ENCODE measurements at regions not wholly inside any gene's neighbourhood (a gene's known extent, or its start where the extent isn't known, plus 50 kb on each side); places are given as distances from the start of the nearest gene placed in this dataset.

GRCh38 chr17:14904386-14904785 is 360.7 kb downstream of the PMP22 start:
- Histone ChIP-seq H4K20me1 (ENCODE audit: insufficient read depth, low read length) (no peaks in the 10 kb centered on the region), H3K9ac (ENCODE audit: low read length) (no peak overlapping the region), H3F3A (ENCODE audit: insufficient read depth, low read length) (no peaks in the 10 kb centered on the region), H2AFZ (ENCODE audit: low read length) (no peak overlapping the region), H3K4me1 (ENCODE audit: insufficient read depth, low read length, severe bottlenecking) (no peaks in the 10 kb centered on the region), H3K79me2 (ENCODE audit: insufficient read depth, low read length) (no peaks in the 10 kb centered on the region), H3K4me3 (ENCODE audit: low read depth, low read length, poor library complexity, severe bottlenecking) (no peak overlapping the region), H3K27me3 (ENCODE audit: insufficient read depth, low read length) (no peaks in the 10 kb centered on the region), H3K36me3 (ENCODE audit: insufficient read depth, low read length) (no peaks in the 10 kb centered on the region), H3K27ac (ENCODE audit: low read depth, low read length, poor library complexity, severe bottlenecking) (no peak overlapping the region), H3K9me2 (ENCODE audit: low read depth, low read length) (no peaks in the 10 kb centered on the region), H3K9me3 (ENCODE audit: low read length) (no peaks in the 10 kb centered on the region), H3K4me2 (ENCODE audit: low read length) (no peak overlapping the region)
- TF ChIP-seq EZH2 (IDR thresholded peaks at IDR 0.05; ENCODE audit: borderline replicate concordance, low read length) = no peak
- TF ChIP-seq CTCF (IDR thresholded peaks at IDR 0.05; ENCODE audit: low read length) = no peak

GRCh38 chr17:14903854-14904253 is 361.3 kb downstream of the PMP22 start:
- H3K27me3 ChIP-seq (ENCODE audit: insufficient read depth, low read length) = no peaks in the 10 kb centered on the region
- no peaks in the 10 kb centered on the region for H3F3A ChIP-seq (ENCODE audit: insufficient read depth, low read length)
- TF ChIP-seq CTCF (IDR thresholded peaks at IDR 0.05; ENCODE audit: low read length) (no peak), EZH2 (IDR thresholded peaks at IDR 0.05; ENCODE audit: borderline replicate concordance, low read length) (no peak)
- no peaks in the 10 kb centered on the region for H3K4me1 ChIP-seq (ENCODE audit: insufficient read depth, low read length, severe bottlenecking)
- no peak overlapping the region for H3K27ac ChIP-seq (ENCODE audit: low read depth, low read length, poor library complexity, severe bottlenecking)
- H3K9me2 ChIP-seq (ENCODE audit: low read depth, low read length) = no peaks in the 10 kb centered on the region
- H3K9me3 ChIP-seq (ENCODE audit: low read length) = no peaks in the 10 kb centered on the region
- no peaks in the 10 kb centered on the region for H3K79me2 ChIP-seq (ENCODE audit: insufficient read depth, low read length)
- H3K4me3 ChIP-seq (ENCODE audit: low read depth, low read length, poor library complexity, severe bottlenecking) = no peak overlapping the region
- H4K20me1 ChIP-seq (ENCODE audit: insufficient read depth, low read length) = no peaks in the 10 kb centered on the region
- no peak overlapping the region for H2AFZ ChIP-seq (ENCODE audit: low read length)
- no peak overlapping the region for H3K4me2 ChIP-seq (ENCODE audit: low read length)
- no peaks in the 10 kb centered on the region for H3K36me3 ChIP-seq (ENCODE audit: insufficient read depth, low read length)
- H3K9ac ChIP-seq (ENCODE audit: low read length) = no peak overlapping the region

DNA sequence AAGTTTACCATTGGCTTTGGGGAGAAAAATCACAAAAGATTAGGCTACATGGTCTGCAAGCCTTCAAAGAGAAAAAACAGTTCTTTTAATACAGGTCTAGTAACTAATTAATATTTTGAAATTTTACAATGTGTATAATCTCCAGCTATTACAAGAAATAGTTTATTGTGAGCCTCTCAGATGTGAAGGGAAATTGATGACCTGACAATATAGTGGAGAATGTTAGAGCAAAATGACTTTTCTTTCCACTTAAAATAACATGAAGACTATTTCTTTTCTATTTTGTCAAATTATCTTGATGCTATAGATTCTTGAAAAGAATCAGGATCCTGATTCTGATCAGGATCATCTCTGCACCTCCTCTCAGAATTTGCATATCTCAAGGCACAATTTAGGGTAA is 362.3 kb downstream of the PMP22 start:
- no peak for TF ChIP-seq EZH2 (IDR thresholded peaks at IDR 0.05; ENCODE audit: borderline replicate concordance, low read length)
- no peak for TF ChIP-seq CTCF (IDR thresholded peaks at IDR 0.05; ENCODE audit: low read length)
- H3K27ac ChIP-seq (ENCODE audit: low read depth, low read length, poor library complexity, severe bottlenecking) = no peak overlapping the region
- H3K79me2 ChIP-seq (ENCODE audit: insufficient read depth, low read length) = no peaks in the 10 kb centered on the region
- H3K9ac ChIP-seq (ENCODE audit: low read length) = no peak overlapping the region
- H4K20me1 ChIP-seq (ENCODE audit: insufficient read depth, low read length) = no peaks in the 10 kb centered on the region
- H3K4me3 ChIP-seq (ENCODE audit: low read depth, low read length, poor library complexity, severe bottlenecking) = no peak overlapping the region
- H3K36me3 ChIP-seq (ENCODE audit: insufficient read depth, low read length) = no peaks in the 10 kb centered on the region
- H3K9me3 ChIP-seq (ENCODE audit: low read length) = no peaks in the 10 kb centered on the region
- no peaks in the 10 kb centered on the region for H3K9me2 ChIP-seq (ENCODE audit: low read depth, low read length)
- no peaks in the 10 kb centered on the region for H3K4me1 ChIP-seq (ENCODE audit: insufficient read depth, low read length, severe bottlenecking)
- H3F3A ChIP-seq (ENCODE audit: insufficient read depth, low read length) = no peaks in the 10 kb centered on the region
- no peak overlapping the region for H3K4me2 ChIP-seq (ENCODE audit: low read length)
- H2AFZ ChIP-seq (ENCODE audit: low read length) = no peak overlapping the region
- no peaks in the 10 kb centered on the region for H3K27me3 ChIP-seq (ENCODE audit: insufficient read depth, low read length)
